Astrocyte (in vitro differentiated cells and primary cell): ENCODE measurements at regions not wholly inside any gene's neighbourhood (a gene's known extent, or its start where the extent isn't known, plus 50 kb on each side); places are given as distances from the start of the nearest gene placed in this dataset.

Experiments
- CTCF ChIP-seq: IDR thresholded peaks from 2 replicates; pipeline ENCODE4 v1.5.1; 2011; ENCODE audit warnings: low read depth, mild to moderate bottlenecking, inconsistent platforms, low read length, moderate library complexity; ENCODE audit not compliant: insufficient read depth
- EZH2 ChIP-seq: IDR thresholded peaks from 2 replicates; pipeline ENCODE4 v1.6.1; 2012; ENCODE audit warnings: mild to moderate bottlenecking, low read length, inconsistent platforms; ENCODE audit not compliant: insufficient read depth

DNA sequence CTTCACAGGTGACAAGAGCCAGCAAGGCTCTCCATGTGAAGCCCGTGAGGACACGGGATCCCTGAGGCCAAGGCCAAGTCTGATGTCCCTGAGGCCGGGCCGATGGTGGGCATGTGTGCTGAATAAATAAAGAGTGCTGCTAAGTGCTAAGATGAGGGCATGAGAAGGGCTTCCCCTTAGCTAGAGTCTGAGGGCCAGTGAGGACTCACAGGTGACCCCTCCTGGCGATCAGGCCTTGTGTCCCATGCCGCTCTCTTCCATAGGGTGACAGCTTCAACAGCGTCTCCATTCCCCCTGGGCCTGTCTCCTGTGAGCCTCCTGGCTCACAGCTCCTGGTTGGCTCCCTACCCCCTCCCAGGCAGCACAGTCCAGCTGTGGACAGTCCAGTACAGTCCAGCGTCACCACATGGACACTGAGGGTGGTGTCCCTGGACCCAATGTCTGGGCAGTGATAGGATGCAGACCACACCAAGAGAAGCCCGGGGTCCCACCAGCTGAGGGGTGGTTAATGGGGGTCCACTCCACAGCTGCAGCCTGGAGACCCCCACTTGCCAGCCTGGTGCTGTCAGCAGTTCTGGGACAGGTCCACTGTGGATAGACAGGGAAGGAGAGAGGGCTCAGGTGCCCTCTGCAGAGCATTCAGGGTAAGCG, 1033.2 kb downstream of the TBC1D22A start:
- TF ChIP-seq EZH2 (no peak), CTCF (no peak)
